ENCODE measurements at regions not wholly inside any gene's neighbourhood (a gene's known extent, or its start where the extent isn't known, plus 50 kb on each side); places are given as distances from the start of the nearest gene placed in this dataset.

DNA sequence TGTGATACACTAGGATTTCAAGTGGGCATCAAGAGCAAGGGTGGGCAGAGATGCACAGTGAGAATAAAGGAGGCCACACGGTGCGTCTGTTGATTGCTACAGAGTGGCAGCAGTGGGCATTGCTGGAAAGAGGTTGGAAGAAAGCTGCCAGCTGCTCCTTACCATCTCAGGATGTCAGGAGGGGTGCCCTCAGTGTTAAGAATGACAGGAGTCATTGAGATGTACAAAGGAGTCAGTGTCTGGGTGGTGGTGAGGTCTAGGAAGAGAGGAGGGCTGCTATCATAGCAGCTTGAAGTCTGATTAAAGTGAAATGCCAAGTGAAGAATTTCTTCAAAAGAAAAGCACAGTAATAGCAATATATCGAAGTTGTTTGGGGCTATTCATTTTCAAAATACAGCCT lies 992.7 kb downstream of the TTLL7 start:
- TF ChIP-seq GATA2 (IDR thresholded peaks at IDR 0.05; ENCODE audit: low read depth, low read length) (no peak), GATA3 (IDR thresholded peaks at IDR 0.05; ENCODE audit: low read depth, low read length) (no peak)
